RWPE2 (cell line): ENCODE measurements at regions not wholly inside any gene's neighbourhood (a gene's known extent, or its start where the extent isn't known, plus 50 kb on each side); places are given as distances from the start of the nearest gene placed in this dataset.

Experiments
- ATAC-seq: fragments of 200-7000 bp; cut with Tn5 transposase; 3 replicates; pipeline ENCODE4 v1.9.1; 2021; ENCODE audit warnings: low read depth
- DNase-seq: peaks from one replicate; pipeline ENCODE4 v3.0.0-alpha.2; 2020; ENCODE audit warnings: low spot score
- H3K27ac ChIP-seq: fragments of 450-650 bp; 2 replicates; pipeline ENCODE4 v1.5.1; 2017; ENCODE audit warnings: mild to moderate bottlenecking; ENCODE audit not compliant: poor library complexity, severe bottlenecking
- H3K27me3 ChIP-seq: fragments of 250-450 bp; sonication (Bioruptor Pico); 2 replicates; pipeline ENCODE4 v1.5.1; 2021; ENCODE audit warnings: mild to moderate bottlenecking, moderate library complexity; ENCODE audit not compliant: insufficient read depth, poor library complexity, severe bottlenecking
- H3K36me3 ChIP-seq: fragments of 250-450 bp; sonication (Bioruptor Pico); 2 replicates; pipeline ENCODE4 v1.5.1; 2020; ENCODE audit warnings: low read depth, mild to moderate bottlenecking, moderate library complexity
- H3K4me1 ChIP-seq: fragments of 250-450 bp; sonication (Bioruptor Pico); 2 replicates; pipeline ENCODE4 v1.5.1; 2021; ENCODE audit warnings: mild to moderate bottlenecking, moderate library complexity; ENCODE audit not compliant: insufficient read depth, poor library complexity, severe bottlenecking
- H3K4me3 ChIP-seq: fragments of 250-450 bp; sonication (Bioruptor Pico); 2 replicates; pipeline ENCODE4 v1.5.1; 2021; ENCODE audit warnings: mild to moderate bottlenecking, moderate library complexity; ENCODE audit not compliant: severe bottlenecking
- H3K9me3 ChIP-seq: fragments of 250-450 bp; sonication (Bioruptor Pico); 2 replicates; pipeline ENCODE4 v1.5.1; 2021; ENCODE audit warnings: mild to moderate bottlenecking, moderate library complexity; ENCODE audit not compliant: severe bottlenecking
- CTCF ChIP-seq: fragments of 450-650 bp; IDR thresholded peaks from one replicate; pipeline ENCODE4 v1.5.1; 2017; ENCODE audit warnings: mild to moderate bottlenecking, moderate library complexity; ENCODE audit not compliant: poor library complexity, severe bottlenecking

GRCh38 chr15:61798631-61799030, 261.6 kb downstream of the VPS13C start:
- no peak overlapping the region for H3K27ac ChIP-seq
- H3K27me3 ChIP-seq: no peaks in the 10 kb centered on the region
- DNase-seq: no peak
- H3K4me3 ChIP-seq: no peak overlapping the region
- no peaks in the 10 kb centered on the region for H3K36me3 ChIP-seq
- H3K9me3 ChIP-seq: no peaks in the 10 kb centered on the region
- H3K4me1 ChIP-seq: peaks cover 28% of the 10 kb centered on the region
- no peak for ATAC-seq
- TF ChIP-seq CTCF: no peak

GRCh38 chr15:61796056-61796455, 264.2 kb downstream of the VPS13C start:
- Histone ChIP-seq H3K4me3 (no peak overlapping the region), H3K27ac (peak overlapping the region; percentile 79), H3K4me1 (peaks cover 28% of the 10 kb centered on the region), H3K27me3 (no peaks in the 10 kb centered on the region), H3K36me3 (no peaks in the 10 kb centered on the region), H3K9me3 (no peaks in the 10 kb centered on the region)
- TF ChIP-seq CTCF: no peak
- peak; percentile 66 for ATAC-seq
- DNase-seq: no peak

GRCh38 chr15:61794881-61795280, 265.4 kb downstream of the VPS13C start:
- H3K9me3 ChIP-seq: no peaks in the 10 kb centered on the region
- H3K36me3 ChIP-seq: no peaks in the 10 kb centered on the region
- no peaks in the 10 kb centered on the region for H3K27me3 ChIP-seq
- no peak for DNase-seq
- H3K27ac ChIP-seq: peak overlapping the region; percentile 79
- TF ChIP-seq CTCF: no peak
- H3K4me3 ChIP-seq: no peak overlapping the region
- peak; percentile 88 for ATAC-seq
- H3K4me1 ChIP-seq: peaks cover 28% of the 10 kb centered on the region

- Histone ChIP-seq H3K36me3 (no peaks in the 10 kb centered on the region), H3K4me3 (no peak overlapping the region), H3K4me1 (peaks cover 28% of the 10 kb centered on the region), H3K27ac (peak overlapping the region; percentile 79), H3K27me3 (no peaks in the 10 kb centered on the region), H3K9me3 (no peaks in the 10 kb centered on the region)
- ATAC-seq: no peak
- no peak for DNase-seq
- no peak for TF ChIP-seq CTCF
These were observed 266.0 kb downstream of the VPS13C start for GRCh38 chr15:61794276-61794675.

- Histone ChIP-seq H3K4me3 (no peak overlapping the region), H3K27me3 (no peaks in the 10 kb centered on the region), H3K4me1 (no peaks in the 10 kb centered on the region), H3K9me3 (no peaks in the 10 kb centered on the region), H3K36me3 (no peaks in the 10 kb centered on the region), H3K27ac (no peak overlapping the region)
- ATAC-seq (no peak), DNase-seq (no peak)
- TF ChIP-seq CTCF: no peak
These were observed 275.5 kb downstream of the VPS13C start for GRCh38 chr15:61784734-61785133.
